Activated CD4-positive, CD25-positive, alpha-beta regulatory T cell treated with anti-CD3 and anti-CD28 coated beads, Interleukin-2, amount 50 U/mL, for 24 hours (primary cell): ENCODE measurements at regions not wholly inside any gene's neighbourhood (a gene's known extent, or its start where the extent isn't known, plus 50 kb on each side); places are given as distances from the start of the nearest gene placed in this dataset.

Source experiments
- ATAC-seq, 2 donors: fragments of 150-1000 bp; cut with Tn5 transposase; one replicate each; pipeline ENCODE4 v1.10.0; 2021; ENCODE audit warnings: mild to moderate bottlenecking in 1 of 2, moderate library complexity in 1 of 2

DNA sequence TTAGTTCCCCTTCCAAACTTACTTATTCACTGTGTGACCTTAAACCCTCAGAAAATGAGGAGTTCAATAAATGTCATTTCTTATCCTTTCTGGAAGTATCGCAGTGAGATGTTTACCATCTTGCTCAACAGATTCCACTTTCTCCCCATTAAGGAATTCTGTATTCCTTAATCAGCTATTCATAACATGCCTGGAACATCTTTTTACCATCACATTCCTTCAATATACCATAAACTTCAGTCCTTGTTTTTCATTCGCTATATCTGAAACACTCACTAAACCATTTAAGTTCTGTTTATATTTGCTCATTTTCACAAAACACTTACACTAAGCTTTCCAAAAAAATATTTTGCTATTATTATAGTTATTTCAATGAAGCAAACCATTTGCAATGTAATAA, 1158.6 kb downstream of the CDH12 start:
- ATAC-seq: no peak

DNA sequence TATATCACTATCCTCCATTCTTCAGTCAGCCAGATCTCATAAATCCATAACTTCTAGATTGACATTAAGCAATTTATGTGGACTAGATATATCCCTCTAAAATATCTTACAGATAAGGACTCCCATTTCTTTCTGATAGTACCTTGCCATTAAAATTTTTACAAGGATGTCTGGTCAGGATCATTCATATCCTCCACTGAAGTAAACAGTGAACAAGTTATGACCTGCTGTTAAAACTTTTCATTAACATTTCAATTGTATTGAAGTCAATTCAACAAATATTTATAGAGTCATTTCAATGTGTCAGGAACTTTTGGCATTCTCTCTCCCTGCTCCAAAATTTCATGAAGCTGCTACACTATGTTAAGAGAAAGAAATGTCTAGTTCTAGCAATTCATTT, 1159.6 kb downstream of the CDH12 start:
- no peak for ATAC-seq

DNA sequence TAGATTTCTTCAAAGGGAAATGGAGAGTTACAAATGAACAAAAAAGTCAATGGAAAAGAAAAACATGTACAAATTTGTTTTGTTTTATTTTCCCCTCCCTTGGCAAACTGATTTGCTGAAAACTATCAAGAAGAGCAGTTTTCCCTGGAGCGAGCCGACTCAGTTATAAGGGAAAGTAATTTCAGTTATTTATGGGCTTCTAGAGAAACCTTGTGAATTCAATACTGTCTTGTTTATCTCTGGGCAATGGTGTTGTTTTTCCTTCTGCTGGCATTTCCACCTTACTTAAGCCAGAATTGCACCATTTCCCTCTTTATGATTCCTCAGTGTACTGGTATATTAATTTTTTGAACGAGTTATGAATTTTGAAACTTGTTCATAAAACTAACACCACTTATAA, 1163.6 kb downstream of the CDH12 start:
- ATAC-seq: no peak

DNA sequence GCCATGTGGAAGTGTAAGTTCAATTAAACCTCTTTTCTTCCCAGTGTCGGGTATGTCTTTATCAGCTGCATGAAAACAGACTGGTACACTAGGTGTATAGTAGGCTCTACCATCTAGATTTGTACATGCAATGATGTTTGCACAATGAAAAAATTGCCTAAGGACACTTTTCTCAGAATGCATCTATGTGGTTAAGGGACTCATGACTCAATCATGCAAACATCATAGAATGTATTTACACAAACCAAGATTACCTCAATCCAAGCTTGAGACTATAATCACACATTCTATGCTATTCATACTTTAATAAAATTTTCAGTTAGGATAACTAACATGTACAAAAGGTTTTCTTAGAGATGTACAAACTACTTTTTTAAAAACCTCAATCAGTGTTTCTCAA, 1164.5 kb downstream of the CDH12 start:
- no peak for ATAC-seq

DNA sequence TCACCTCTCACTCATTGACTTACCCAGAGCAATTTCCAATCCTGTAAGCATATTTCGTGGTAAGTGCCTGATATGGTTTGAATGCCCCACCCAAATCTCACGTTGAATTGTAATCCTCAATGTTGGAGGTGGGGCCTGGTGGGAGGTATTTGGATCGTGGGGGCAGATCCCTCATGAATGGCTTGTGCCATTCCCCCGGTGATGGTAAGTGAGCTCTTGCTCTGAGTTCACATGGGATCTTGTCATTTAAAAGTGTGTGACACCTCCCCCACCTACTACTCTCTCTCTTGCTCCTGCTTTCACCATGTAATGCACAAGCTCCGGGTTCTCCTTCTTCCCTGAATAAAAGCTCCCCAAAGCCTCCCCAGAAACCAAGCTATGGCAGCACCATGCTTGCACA, 1165.5 kb downstream of the CDH12 start:
- ATAC-seq: no peak

DNA sequence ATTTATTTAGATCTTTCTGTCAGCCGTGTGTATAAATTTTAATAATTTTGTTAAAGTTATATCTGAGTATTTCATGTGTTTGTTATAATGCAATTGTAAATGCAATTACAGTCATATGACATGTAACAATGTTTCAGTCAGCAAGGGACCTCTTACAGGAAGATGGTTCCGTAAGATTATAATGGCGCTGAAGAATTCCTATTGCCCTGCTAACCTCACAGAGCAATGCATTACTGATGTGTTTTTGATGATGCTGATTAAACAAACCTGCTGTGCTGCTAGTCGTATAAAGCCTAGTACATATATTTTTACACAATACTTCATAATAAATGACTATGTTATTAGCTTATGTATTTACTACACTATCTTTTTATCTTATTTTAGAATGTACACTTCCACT, 1166.4 kb downstream of the CDH12 start:
- no peak for ATAC-seq

DNA sequence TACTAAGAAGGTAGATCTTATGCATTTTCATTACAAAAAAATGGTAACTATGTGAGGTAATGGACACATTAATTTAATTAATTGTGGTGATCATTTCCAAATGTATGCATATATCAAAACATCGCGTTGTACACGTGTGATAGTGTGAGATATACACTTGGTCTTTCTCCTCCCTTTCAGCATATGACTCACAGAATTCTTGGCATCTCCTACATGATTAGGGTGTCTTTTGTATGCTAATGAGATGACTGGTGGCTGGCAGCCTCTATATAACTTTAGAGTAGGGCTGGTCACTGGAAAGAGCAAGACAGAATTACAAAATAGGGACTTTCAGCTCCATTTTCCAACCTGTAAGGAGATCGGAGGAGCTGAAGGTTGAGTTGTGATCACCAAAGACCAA, 1167.6 kb downstream of the CDH12 start:
- no peak for ATAC-seq

DNA sequence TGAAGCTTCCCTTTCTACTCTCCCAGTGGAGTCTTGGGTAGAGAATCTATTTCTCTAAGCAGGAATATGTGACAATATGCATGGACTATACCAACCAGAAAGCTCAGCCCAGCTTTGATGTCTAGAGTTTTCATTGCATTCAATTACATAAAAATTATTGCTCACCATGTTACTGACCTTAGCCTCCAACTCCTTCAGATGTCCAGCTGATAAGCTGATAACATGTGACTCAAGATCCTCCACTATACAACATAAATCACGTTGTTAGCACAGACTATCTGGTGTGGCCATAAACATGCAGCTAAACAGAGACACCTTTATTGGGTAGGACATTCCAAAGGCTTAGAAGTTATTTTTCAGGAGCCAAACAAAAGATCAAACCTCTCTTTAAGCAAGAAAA, 1168.2 kb downstream of the CDH12 start:
- ATAC-seq: no peak

DNA sequence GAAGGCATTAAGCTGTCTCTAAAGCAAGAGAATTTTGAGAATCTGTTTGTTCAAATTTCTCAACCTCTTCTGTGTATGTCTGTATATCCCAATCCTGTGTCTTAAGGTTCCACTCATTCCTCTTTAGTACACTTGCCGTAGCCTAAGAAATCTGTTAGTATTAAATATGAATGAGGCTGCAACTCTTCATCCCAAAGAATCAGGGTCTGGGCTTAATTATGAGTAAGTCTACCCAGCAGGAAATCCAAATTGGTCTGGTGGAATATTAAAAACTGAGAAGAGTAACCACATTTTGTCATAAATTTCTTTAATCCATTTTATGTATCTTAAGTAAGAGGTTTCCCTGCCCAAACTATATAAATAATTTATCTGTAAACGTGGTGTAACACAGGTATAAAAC, 1171.2 kb downstream of the CDH12 start:
- no peak for ATAC-seq

DNA sequence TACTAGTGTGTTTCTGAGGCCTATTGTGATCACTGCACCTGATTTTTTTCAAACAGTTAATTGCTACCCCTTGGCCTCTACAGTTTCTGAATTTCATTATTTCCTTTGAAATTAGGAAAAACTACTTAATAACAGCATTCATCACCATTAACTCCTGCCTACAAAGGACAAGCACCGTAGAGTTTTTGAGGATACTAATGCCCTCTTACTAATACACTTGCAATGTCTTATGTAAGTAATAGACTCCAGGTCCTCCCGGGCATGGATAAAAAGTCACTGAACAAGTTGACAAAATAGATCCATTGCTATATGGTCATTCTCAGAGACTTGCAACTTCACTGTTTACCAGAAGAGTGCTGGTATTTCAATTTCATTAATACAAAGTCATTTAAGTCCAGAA, 1172.5 kb downstream of the CDH12 start:
- ATAC-seq: no peak

DNA sequence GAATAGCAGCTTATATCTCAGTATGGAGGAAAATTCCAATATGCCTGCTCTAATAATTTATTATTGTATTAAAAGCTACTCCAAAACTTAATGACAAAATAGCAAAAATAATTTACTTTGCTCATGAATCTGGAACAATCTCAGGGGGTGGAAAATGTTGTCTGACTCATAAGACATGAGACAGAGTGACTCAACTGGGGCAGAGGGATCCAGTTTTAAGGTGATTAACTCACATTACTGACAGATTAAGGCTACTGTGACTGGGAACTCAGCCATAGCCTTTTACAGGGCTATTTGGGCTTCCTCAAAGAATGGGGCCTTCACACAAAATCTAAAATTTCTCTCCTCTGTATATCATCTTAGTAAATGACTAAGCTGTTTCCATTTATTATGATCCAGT, 1172.9 kb downstream of the CDH12 start:
- ATAC-seq: no peak

DNA sequence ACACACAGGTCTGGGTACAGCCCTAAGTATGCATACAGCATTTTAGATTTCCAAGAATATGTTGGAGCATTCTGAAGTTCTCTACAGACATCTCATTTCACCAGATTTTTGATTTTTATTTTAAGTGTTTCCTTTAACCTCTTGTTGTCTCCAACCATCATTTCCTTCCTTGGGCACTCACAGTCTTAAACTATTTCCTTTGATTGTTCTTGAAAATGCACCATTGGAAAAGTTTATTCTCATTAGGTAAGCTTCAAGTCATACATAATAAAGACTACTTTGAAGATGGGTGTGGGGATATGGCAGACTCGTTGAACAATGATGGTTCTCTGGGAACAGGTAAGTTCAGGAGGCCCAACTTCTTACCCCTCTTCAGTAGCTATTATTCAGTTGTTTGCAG, 1174.6 kb downstream of the CDH12 start:
- no peak for ATAC-seq

DNA sequence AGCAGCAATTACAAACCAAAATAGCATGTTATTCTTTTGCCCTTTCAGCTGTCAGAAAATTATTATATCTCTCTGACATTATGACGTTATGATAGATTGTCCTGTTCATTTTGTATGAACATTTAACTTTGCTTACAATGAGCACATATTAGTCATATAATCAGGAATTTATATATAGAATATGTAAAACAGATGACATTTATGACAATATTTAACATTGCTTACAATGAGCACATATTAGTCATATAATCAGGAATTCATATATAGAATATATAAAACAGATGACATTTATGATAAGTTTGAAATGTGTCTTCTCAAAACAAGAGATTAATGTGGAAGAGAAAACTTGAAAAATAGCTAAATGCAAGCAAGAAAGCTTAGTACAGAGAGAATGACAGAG, 1180.2 kb downstream of the CDH12 start:
- no peak for ATAC-seq

DNA sequence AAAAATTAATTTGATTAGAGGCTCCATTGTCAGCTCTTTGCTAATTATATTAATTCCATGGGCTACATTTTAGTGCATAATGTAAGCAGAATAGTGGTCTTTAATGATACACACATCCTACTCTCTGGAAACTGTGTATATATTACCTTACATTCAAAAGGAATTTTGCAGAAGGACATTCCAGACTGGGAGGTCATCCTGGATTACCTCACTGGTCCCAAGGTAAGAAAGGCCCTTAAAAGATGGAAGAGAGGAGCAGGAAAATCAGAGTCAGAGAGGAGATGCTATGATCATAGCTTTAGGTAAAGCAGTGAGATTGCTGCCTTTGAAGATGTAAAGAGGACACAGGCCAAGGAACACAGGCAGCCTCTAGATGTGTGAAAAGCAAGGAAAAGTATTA, 1180.8 kb downstream of the CDH12 start:
- ATAC-seq: no peak

DNA sequence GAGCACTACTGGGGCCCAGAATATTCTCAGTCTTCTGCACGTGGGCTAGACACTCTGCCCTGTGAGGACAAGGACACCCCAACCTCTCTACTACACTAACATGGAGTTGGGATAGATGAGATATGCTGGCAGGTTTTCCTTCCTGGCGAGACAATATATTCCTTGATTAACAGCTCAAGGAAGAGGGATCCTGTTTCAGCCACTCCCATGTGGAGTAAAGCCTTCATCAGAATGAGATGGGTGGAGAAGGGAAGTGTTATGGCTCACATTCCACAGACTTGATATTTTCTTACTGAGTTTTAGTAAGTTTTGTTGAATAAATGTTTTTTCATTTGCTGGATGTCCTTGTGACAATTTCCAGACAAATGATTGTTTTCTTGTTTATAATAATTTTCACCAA, 1187.6 kb downstream of the CDH12 start:
- ATAC-seq: no peak

DNA sequence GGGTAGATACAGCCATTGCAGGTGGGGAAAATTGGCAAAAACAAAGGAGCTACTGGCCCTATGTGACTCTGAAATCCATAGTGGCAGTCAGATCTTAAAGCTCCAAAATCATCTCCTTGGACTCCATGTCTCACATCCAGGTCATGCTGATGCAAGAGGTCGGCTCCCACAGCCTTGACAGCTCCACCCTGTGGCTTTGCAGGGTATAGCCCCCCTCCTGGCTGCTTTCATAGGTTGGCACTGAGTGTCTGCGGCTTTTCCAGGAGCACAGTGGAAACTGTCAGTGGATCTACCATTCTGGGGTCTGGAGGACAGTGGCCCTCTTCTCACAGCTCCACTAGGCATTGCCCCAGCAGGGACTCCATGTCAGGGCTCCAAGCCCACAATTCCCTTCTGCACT, 1190.1 kb downstream of the CDH12 start:
- no peak for ATAC-seq

DNA sequence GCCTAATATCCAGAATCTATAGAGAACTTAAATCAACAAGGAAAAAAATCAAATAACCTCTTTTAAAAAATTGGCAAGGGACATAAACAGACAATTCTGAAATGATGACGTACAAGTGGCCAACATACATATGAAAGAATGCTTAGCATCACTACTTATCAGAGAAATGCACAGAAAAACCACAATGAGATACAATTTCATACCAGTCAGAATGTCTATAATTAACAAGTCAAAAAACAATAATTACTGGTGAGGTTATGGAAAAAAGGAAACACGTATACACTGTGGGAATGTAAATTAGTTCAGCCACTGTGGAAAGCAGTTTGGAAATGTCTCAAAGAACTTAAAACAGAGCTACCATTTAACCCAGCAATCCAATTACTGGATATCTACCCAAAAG, 1192.0 kb downstream of the CDH12 start:
- no peak for ATAC-seq

DNA sequence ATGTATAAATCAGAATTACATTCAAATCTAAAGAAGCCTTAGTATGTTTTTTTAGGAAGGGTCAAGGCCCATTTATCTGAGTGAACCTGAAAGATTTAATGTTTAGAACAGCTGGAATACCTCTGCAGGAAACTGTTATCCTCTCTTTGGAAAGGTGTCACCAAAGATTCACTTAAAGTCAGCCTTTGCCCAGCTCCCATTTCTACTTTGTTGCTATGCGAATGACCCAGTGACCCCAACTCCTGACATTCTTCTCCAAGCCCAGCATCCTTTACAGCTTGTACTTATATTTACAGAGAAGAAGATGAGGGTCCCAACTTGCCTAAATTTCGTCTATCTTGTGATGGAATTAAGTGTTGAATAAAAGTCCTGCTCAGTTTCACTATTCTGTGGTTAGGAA, 1198.6 kb downstream of the CDH12 start:
- ATAC-seq: no peak

DNA sequence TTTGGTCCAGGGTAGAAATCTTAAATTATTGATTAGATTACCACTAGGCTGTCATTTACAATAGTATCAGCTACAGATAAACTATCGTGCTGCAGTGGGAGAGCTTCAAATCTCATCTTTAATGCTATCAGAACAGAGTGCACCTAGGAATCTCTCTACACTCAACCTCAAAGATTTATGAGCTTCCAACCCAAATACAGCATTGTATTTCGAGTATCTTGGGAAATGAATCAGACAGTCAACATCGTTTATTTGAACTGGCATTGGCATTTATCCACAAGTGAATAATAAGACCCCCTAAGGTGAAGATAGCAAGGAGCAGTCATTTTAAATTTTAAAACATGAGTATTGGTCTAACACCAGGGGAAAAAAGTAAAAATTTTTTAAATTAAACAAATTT, 1203.2 kb downstream of the CDH12 start:
- no peak for ATAC-seq

DNA sequence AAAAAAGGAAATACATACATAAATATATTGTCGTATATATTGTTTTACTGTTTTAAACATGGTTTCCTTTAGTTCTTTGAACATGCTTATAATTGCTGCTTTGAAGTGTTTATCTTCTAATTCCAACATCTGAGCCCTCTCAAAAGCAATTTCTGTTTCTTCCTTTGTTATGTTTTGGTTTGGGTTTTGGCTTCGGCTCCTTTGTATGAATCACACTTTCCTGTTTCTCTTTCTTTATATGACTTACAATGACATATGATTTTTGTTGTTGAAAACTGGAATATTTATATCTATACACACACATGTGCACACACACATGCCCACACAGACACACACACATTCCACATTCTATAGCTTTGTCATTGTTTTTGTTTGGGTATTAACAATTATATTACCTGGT, 1206.7 kb downstream of the CDH12 start:
- ATAC-seq: no peak

DNA sequence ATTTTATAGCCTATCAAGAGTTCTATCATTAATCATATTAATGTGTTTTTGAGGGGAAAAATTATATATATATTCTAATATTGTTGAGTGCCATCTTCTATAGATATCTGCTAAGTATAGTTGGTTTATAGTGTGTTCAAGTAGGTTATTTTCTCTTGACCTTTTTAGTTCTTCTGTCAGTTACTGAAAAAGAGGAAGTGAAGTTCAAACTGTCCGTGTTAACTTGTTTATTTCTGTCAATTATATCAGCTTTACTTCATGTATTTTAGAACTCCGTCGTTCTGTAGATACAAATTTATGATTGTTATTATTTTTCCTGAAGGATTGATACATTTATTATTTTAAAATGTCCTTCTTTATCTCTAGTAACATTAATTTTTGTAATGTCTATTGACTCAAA, 1209.1 kb downstream of the CDH12 start:
- ATAC-seq: no peak

DNA sequence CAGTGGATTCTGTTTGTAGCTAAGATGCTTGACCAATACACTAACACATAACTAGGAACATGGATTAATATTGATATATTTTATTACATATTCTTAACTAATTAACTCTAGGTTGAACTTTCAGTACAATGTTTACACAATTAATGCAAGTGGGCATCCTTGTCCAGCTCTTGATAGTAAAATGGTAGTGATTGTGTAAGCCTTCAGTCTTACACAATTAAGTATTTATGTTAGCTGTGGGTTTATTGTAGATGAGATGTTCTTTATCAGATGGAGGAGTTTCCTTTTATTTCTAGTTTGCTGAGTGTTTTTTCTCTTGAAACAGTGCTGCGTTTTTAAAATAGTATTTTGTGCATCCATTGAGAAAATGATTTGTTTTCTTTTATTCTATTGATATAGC, 1210.8 kb downstream of the CDH12 start:
- no peak for ATAC-seq

DNA sequence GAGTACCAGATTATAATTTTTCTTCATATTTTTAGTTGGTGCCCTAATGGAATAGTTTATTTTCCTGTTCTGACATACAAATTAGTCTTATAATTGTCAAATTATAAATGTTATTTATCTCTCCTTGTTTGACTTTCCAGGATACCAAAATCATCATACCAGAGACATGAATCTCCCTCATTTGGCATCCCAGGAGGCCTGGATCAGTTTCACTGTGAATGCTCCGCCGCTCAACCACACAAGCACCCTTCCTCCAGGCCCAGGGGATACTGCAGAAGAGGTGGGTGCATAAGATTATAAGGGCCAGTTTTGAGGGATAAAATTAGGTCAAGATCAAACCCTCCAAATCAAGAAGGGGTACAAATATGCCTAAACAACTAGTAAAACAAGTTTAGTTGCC, 1229.3 kb downstream of the CDH12 start:
- no peak for ATAC-seq

DNA sequence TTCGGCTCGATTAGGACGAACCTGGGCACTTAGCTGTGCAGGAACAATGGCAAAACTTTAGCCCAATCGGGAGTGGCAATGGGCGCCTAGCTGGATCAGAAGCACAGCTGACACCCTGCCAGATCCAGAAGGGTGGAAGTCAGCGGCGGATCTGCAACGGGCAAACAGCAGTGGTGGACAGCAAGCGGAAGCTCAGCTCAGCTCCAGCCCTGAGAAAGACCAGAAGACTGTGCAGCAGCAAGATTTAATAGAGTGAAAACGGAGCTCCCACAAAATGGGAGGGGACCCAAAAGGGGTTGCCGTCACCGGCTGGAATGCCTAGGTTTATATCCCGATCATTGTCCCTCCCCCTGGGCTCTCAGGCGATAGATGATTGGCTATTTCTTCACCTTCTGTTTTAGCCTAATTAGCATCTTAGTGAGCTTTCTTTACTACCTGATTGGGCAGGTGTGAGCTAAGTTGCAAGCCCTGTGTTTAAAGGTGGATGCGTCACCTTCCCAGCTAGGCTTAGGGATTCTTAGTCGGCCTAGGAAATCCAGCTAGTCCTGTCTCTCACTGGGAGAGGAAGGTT, 1237.9 kb downstream of the CDH12 start:
- ATAC-seq: no peak

DNA sequence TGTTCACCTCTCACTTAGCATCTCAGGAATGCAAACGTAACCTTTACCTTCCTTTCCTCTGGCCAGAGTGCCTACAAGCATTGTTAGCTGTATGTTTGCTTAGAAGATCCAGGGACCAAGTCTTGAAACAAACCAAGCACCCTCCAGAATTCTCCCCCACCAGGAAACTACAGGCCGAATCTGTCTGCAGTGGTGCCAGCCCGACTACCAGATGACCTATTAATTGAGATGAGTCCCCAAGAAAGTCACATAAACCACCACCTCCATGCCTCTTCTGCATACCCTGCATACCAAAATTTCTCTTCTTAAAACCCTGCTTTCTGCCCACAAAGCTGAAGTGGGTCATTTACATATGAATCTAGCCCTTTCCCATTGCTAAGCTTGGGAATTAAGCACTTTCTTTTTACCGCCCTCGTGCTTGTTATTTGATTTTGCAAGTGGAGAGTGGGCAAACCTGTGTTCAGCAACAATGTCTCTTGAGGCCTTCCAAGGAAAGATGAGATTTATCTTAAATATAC, 1239.1 kb downstream of the CDH12 start:
- no peak for ATAC-seq

DNA sequence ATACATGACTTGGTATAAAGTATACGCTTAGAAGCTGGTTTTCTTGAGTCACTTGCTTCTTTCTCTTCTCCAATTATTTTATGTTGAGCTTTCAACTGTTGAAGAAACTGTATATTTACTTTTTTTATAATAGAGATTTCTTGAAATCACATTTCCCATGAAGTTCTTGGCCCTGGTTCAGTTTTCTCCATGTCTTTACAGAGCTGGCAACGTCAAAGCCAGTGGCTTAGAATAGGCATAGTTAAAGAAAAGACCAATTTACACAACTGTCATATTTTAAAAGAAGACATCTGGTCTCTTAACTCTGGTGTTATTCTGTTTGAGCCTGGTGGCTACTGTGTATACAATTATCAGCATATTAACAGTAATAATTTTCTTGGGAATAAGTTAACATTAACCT, 1249.3 kb downstream of the CDH12 start:
- no peak for ATAC-seq
